ENCODE measurements at regions not wholly inside any gene's neighbourhood (a gene's known extent, or its start where the extent isn't known, plus 50 kb on each side); places are given as distances from the start of the nearest gene placed in this dataset.

DNA sequence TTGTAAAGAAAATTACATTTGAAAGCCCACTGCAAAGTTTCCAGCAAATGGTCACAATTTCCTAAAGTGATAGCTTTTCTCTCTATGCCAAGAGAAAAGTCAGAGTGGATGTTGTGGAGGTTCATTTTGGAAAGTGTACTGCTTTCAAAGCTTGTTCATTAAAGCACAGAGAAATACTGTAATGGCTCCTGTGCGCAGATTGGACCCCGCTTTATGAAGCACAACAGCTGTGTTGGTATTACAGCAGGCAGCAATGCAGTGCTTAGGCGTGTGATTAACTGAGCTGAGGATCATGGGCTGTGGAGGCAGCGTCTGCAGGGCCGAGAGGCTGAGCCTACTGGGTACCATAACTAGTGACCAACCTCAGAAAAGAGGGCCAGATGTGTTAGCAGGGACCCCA lies 478.4 kb upstream of the CFAP20DC start:
- no peak for DNase-seq (ENCODE audit: low read depth, low spot score)
- POLR2A ChIA-PET = no interaction called here
- CTCF ChIA-PET = no interaction called here

GRCh38 chr3:59527493-59527892 lies 477.7 kb upstream of the CFAP20DC start:
- Histone ChIP-seq H3K9me3 (ENCODE audit: control insufficient read depth, insufficient read depth, low read length) (no peaks in the 10 kb centered on the region), H3K27ac (ENCODE audit: low read depth, low read length) (no peak overlapping the region), H3K4me3 (ENCODE audit: low read depth, low read length) (no peak overlapping the region), H3K27me3 (ENCODE audit: control insufficient read depth, insufficient read depth, low read length) (no peaks in the 10 kb centered on the region)
- POLR2A ChIA-PET = no interaction called here
- CTCF ChIA-PET = interaction anchor here (0.7 kb wide), 1 partner anchor 282 kb away, joined by 6 read pairs; no protein-coding TSS in a partner anchor
- no peak for TF ChIP-seq CTCF (IDR thresholded peaks at IDR 0.05; ENCODE audit: low read depth, low read length)
- no peak for DNase-seq (ENCODE audit: low read depth, low spot score)

More for the DNA sequence above, 478.4 kb upstream of the CFAP20DC start:
- TF ChIP-seq CTCF (IDR thresholded peaks at IDR 0.05; ENCODE audit: low read depth, low read length) = no peak
- H3K9me3 ChIP-seq (ENCODE audit: control insufficient read depth, insufficient read depth, low read length) = no peaks in the 10 kb centered on the region
- no peak overlapping the region for H3K4me3 ChIP-seq (ENCODE audit: low read depth, low read length)
- no peaks in the 10 kb centered on the region for H3K27me3 ChIP-seq (ENCODE audit: control insufficient read depth, insufficient read depth, low read length)
- H3K27ac ChIP-seq (ENCODE audit: low read depth, low read length) = no peak overlapping the region

DNA sequence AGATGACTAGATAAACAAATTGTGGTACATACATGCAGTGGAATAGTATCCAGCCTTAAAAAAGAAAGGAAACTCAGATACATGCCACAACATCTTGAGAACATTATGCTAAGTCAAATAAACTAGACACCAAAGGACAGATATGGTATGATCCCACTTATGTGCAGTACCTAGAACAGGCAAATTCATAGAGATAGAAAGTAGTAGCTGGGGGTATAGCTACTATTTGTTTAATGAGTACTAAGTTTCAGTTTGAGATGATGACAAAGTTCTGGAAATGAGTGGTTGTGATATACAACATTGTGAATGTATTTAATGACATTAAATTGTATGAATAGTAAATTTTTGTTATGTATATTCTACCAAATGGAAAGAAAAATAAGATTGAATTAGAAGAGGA lies 477.2 kb upstream of the CFAP20DC start:
- Histone ChIP-seq H3K9me3 (ENCODE audit: control insufficient read depth, insufficient read depth, low read length) (no peaks in the 10 kb centered on the region), H3K4me3 (ENCODE audit: low read depth, low read length) (no peak overlapping the region), H3K27me3 (ENCODE audit: control insufficient read depth, insufficient read depth, low read length) (no peaks in the 10 kb centered on the region), H3K27ac (ENCODE audit: low read depth, low read length) (no peak overlapping the region)
- ChIA-PET CTCF (interaction anchor here (0.7 kb wide), 1 partner anchor 282 kb away, joined by 6 read pairs; no protein-coding TSS in a partner anchor), POLR2A (no interaction called here)
- no peak for TF ChIP-seq CTCF (IDR thresholded peaks at IDR 0.05; ENCODE audit: low read depth, low read length)
- no peak for DNase-seq (ENCODE audit: low read depth, low spot score)

- no peak overlapping the region for H3K4me3 ChIP-seq (ENCODE audit: low read depth, low read length)
- H3K27ac ChIP-seq (ENCODE audit: low read depth, low read length) = no peak overlapping the region
- H3K9me3 ChIP-seq (ENCODE audit: control insufficient read depth, insufficient read depth, low read length) = no peaks in the 10 kb centered on the region
- ChIA-PET CTCF (interaction anchor here (1.2 kb wide), 1 partner anchor 528 kb away, joined by 4 read pairs; no protein-coding TSS in a partner anchor), POLR2A (no interaction called here)
- no peaks in the 10 kb centered on the region for H3K27me3 ChIP-seq (ENCODE audit: control insufficient read depth, insufficient read depth, low read length)
- TF ChIP-seq CTCF (IDR thresholded peaks at IDR 0.05; ENCODE audit: low read depth, low read length) = no peak
- no peak for DNase-seq (ENCODE audit: low read depth, low spot score)
Observed at GRCh38 chr3:59522550-59522949, 472.7 kb upstream of the CFAP20DC start.

GRCh38 chr3:59519094-59519493 lies 469.3 kb upstream of the CFAP20DC start:
- DNase-seq (ENCODE audit: low read depth, low spot score) = no peak
- no peaks in the 10 kb centered on the region for H3K27me3 ChIP-seq (ENCODE audit: control insufficient read depth, insufficient read depth, low read length)
- H3K27ac ChIP-seq (ENCODE audit: low read depth, low read length) = no peak overlapping the region
- no peaks in the 10 kb centered on the region for H3K9me3 ChIP-seq (ENCODE audit: control insufficient read depth, insufficient read depth, low read length)
- ChIA-PET CTCF (no interaction called here), POLR2A (no interaction called here)
- no peak for TF ChIP-seq CTCF (IDR thresholded peaks at IDR 0.05; ENCODE audit: low read depth, low read length)
- H3K4me3 ChIP-seq (ENCODE audit: low read depth, low read length) = no peak overlapping the region
